ENCODE measurements at regions not wholly inside any gene's neighbourhood (a gene's known extent, or its start where the extent isn't known, plus 50 kb on each side); places are given as distances from the start of the nearest gene placed in this dataset.

GRCh38 chr9:90069085-90069484 is 464.3 kb downstream of the GADD45G start:
- POLR2A ChIA-PET: no interaction called here
- H3K36me3 ChIP-seq (replicated peaks in 1 of 2; ENCODE audit: control insufficient read depth in 1 of 2, insufficient read depth in 2 of 2, low read length in 1 of 2): no peaks in the 10 kb centered on the region

GRCh38 chr9:90070056-90070455 is 465.2 kb downstream of the GADD45G start:
- POLR2A ChIA-PET: no interaction called here
- H3K4me1 ChIP-seq (ENCODE audit: control insufficient read depth in 1 of 2, insufficient read depth in 2 of 2, low read depth in 1 of 2, low read length in 1 of 2): no peaks in the 10 kb centered on the region; a peak in 1 of 4 replicates
- no peak overlapping the region for H3K4me2 ChIP-seq
- no peaks in the 10 kb centered on the region for H3F3A ChIP-seq (replicated peaks; ENCODE audit: insufficient read depth)
- no peaks in the 10 kb centered on the region for H3K27me3 ChIP-seq (ENCODE audit: insufficient read depth)
- CTCF ChIA-PET: interaction anchor here (2.2 kb wide), 1 partner anchor 467 kb away, joined by 7 read pairs; no protein-coding TSS in a partner anchor
- TF ChIP-seq USF1 (IDR thresholded peaks at IDR 0.05; ENCODE audit: borderline replicate concordance, low read depth) (no peak), FOXM1 (IDR thresholded peaks at IDR 0.05; ENCODE audit: low read depth) (no peak), CHD2 (IDR thresholded peaks at IDR 0.05; ENCODE audit: low read length, partially characterized antibody) (no peak), MXI1 (IDR thresholded peaks at IDR 0.05; ENCODE audit: low read depth, low read length) (no peak), EP300 (IDR thresholded peaks at IDR 0.05; ENCODE audit: borderline replicate concordance in 1 of 2, low read depth in 1 of 2, low read length in 1 of 2) (no peak), TAF1 (IDR thresholded peaks at IDR 0.05; ENCODE audit: borderline replicate concordance, low read depth, low read length) (no peak), NRF1 (IDR thresholded peaks at IDR 0.05; ENCODE audit: low read depth, low read length) (no peak), JUND (IDR thresholded peaks at IDR 0.05) (no peak), YY1 (IDR thresholded peaks at IDR 0.05; ENCODE audit: low read depth) (no peak), USF2 (IDR thresholded peaks at IDR 0.05; ENCODE audit: borderline replicate concordance, low read depth, low read length) (no peak), MAX (IDR thresholded peaks at IDR 0.05; ENCODE audit: low read depth) (no peak), SIN3A (IDR thresholded peaks at IDR 0.05; ENCODE audit: borderline replicate concordance, low read depth, low read length) (no peak), FOSL2 (IDR thresholded peaks at IDR 0.05; ENCODE audit: borderline replicate concordance, low read depth) (no peak), IRF3 (IDR thresholded peaks at IDR 0.05; ENCODE audit: low read depth, low read length) (no peak)
- H2AFZ ChIP-seq (ENCODE audit: low read depth): no peak overlapping the region
- no peaks in the 10 kb centered on the region for H3K36me3 ChIP-seq (replicated peaks in 1 of 2; ENCODE audit: control insufficient read depth in 1 of 2, insufficient read depth in 2 of 2, low read length in 1 of 2)
- no peak overlapping the region for H3K4me3 ChIP-seq (ENCODE audit: low read depth in 2 of 2, low read length in 1 of 2)
- H3K9me2 ChIP-seq: no peaks in the 10 kb centered on the region
- no peak overlapping the region for H3K9ac ChIP-seq
- no peaks in the 10 kb centered on the region for H3K79me2 ChIP-seq (ENCODE audit: insufficient read depth)
- H4K20me1 ChIP-seq (ENCODE audit: insufficient read depth): no peaks in the 10 kb centered on the region
- 10% methylated on average over 4 of the region's 5 CpGs for WGBS (ENCODE audit: low lambda C conversion rate)
- no peak for DNase-seq
- no peak overlapping the region for H3K27ac ChIP-seq (ENCODE audit: low read depth in 2 of 2, low read length in 1 of 2)
- H3K9me3 ChIP-seq: no peaks in the 10 kb centered on the region

More at GRCh38 chr9:90069085-90069484, 464.3 kb downstream of the GADD45G start:
- Histone ChIP-seq H3K4me1 (ENCODE audit: control insufficient read depth in 1 of 2, insufficient read depth in 2 of 2, low read depth in 1 of 2, low read length in 1 of 2) (no peaks in the 10 kb centered on the region; a peak in 1 of 4 replicates), H2AFZ (ENCODE audit: low read depth) (no peak overlapping the region), H3K9ac (no peak overlapping the region), H3K79me2 (ENCODE audit: insufficient read depth) (no peaks in the 10 kb centered on the region), H3K27ac (ENCODE audit: low read depth in 2 of 2, low read length in 1 of 2) (no peak overlapping the region), H3K27me3 (ENCODE audit: insufficient read depth) (no peaks in the 10 kb centered on the region), H3K9me3 (no peaks in the 10 kb centered on the region), H3F3A (replicated peaks; ENCODE audit: insufficient read depth) (no peaks in the 10 kb centered on the region), H3K4me2 (no peak overlapping the region), H3K9me2 (no peaks in the 10 kb centered on the region), H3K4me3 (ENCODE audit: low read depth in 2 of 2, low read length in 1 of 2) (no peak overlapping the region), H4K20me1 (ENCODE audit: insufficient read depth) (no peaks in the 10 kb centered on the region)
- CTCF ChIA-PET: interaction anchor here (1.1 to 2.2 kb wide), 2 partner anchors 465 to 466 kb away, joined by 3 to 7 read pairs; no protein-coding TSS in a partner anchor
- TF ChIP-seq RCOR1 (IDR thresholded peaks at IDR 0.05; ENCODE audit: low read length) (no peak), POLR2AphosphoS5 (IDR thresholded peaks at IDR 0.05; ENCODE audit: low read depth, low read length) (no peak), YY1 (IDR thresholded peaks at IDR 0.05; ENCODE audit: low read depth) (no peak), FOSL2 (IDR thresholded peaks at IDR 0.05; ENCODE audit: borderline replicate concordance, low read depth) (no peak), RAD21 (IDR thresholded peaks at IDR 0.05; ENCODE audit: low read length) (no peak), CTCF (IDR thresholded peaks at IDR 0.05) (no peak), EP300 (IDR thresholded peaks at IDR 0.05; ENCODE audit: borderline replicate concordance in 1 of 2, low read depth in 1 of 2, low read length in 1 of 2) (no peak)
- DNase-seq: no peak
- WGBS (ENCODE audit: low lambda C conversion rate): 23% methylated on average over 2 of the region's 2 CpGs

Data from SK-N-SH (cell line).